Stimulated activated naive CD8-positive, alpha-beta T cell treated with anti-CD3 and anti-CD28 coated beads, Interleukin-15, Interleukin-2, amounts not matched to agents 100 ng/mL and 50 ng/mL, for 24 hours (primary cell): ENCODE measurements at regions not wholly inside any gene's neighbourhood (a gene's known extent, or its start where the extent isn't known, plus 50 kb on each side); places are given as distances from the start of the nearest gene placed in this dataset.

ENCODE experiments used
- H3K27ac Mint-ChIP-seq: one replicate; pipeline ENCODE4 v1.8.0; 2021; ENCODE audit warnings: mild to moderate bottlenecking, mixed read lengths
- H3K27me3 Mint-ChIP-seq: one replicate; pipeline ENCODE4 v1.8.0; 2021; ENCODE audit warnings: mixed read lengths
- H3K36me3 Mint-ChIP-seq: one replicate; pipeline ENCODE4 v1.8.0; 2021; ENCODE audit warnings: low read depth, mixed read lengths
- H3K4me1 Mint-ChIP-seq: one replicate; pipeline ENCODE4 v1.8.0; 2021; ENCODE audit warnings: low read depth, mixed read lengths
- H3K4me3 Mint-ChIP-seq: one replicate; pipeline ENCODE4 v1.8.0; 2021; ENCODE audit warnings: mild to moderate bottlenecking, mixed read lengths
- H3K9me3 Mint-ChIP-seq: one replicate; pipeline ENCODE4 v1.8.0; 2021; ENCODE audit warnings: mixed read lengths

DNA sequence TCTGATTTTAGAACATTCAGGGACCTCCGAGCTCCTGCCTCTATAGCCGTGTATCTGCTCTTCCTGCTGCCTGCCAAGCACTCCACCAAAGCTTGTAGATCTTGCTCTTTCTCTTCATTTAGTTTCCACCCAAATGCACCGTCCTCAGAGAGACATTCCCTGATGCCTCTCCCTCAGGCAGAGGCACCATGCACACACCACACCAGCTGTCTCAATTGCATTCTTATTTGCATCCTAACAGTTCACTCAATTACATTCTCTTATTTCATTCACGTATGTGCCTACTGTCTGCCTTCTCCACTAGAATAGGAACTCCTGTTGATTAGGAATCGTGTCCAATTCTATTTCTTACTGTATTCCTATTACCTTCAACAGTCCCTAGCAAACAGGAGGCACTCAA lies 845.4 kb upstream of the TMEM132C start:
- H3K27me3 Mint-ChIP-seq = peaks cover 3% of the 10 kb centered on the region
- no peaks in the 10 kb centered on the region for H3K4me1 Mint-ChIP-seq
- H3K36me3 Mint-ChIP-seq = no peaks in the 10 kb centered on the region
- peaks cover 26% of the 10 kb centered on the region for H3K9me3 Mint-ChIP-seq
- no peak overlapping the region for H3K27ac Mint-ChIP-seq
- H3K4me3 Mint-ChIP-seq = no peak overlapping the region

DNA sequence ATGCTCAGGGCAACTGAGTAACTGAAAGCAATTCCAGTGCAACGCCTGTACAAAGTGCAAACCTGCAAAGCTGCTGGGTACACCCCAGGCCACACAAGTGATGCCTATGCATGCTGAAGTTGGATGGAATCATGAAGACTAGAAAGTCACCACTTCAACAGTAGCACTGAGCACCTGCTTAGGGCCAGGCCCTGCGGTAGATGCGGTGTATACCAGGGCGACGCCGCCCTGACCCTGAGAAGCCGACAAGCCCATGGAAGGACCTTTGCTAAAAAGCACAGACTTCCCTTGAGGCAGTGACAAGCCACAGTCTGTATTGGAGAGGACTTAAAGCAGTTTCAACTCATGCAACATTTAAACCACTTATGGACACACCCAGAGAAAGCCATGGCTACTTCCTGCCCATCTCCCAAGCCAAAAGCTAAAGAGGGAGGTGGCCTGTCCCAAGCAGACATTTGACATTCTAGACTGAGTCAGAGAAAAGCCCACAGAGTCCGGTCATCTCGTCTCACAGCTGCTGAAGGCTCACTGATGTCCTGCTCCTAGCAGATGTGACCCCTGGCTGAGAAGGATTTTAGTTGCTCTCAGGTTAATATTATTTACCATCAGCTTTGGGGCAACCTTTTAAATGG lies 843.9 kb upstream of the TMEM132C start:
- Mint-ChIP-seq H3K36me3 (no peaks in the 10 kb centered on the region), H3K27ac (no peak overlapping the region), H3K4me3 (no peak overlapping the region), H3K27me3 (peaks cover 3% of the 10 kb centered on the region), H3K9me3 (peaks cover 15% of the 10 kb centered on the region), H3K4me1 (no peaks in the 10 kb centered on the region)

DNA sequence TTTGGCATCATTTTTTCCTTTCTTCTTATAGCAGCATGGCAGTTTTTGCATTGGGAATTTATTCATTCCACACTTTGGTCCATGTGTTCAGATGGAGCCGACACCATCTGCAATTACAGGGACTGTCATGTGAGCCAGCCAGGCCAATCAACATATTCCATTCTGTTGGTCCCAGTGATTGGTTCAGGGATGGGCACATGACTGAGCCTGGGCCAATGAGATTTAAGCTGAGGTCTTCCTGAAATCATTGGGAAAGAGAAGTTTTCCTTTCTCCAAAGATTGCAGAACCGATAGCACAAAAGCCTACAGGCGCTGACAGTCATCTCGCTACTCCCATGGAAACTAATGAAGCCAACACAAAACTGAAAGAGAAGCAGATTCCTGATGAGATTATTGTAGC lies 841.5 kb upstream of the TMEM132C start:
- H3K27ac Mint-ChIP-seq = no peak overlapping the region
- peaks cover 3% of the 10 kb centered on the region for H3K27me3 Mint-ChIP-seq
- H3K36me3 Mint-ChIP-seq = no peaks in the 10 kb centered on the region
- H3K4me1 Mint-ChIP-seq = no peaks in the 10 kb centered on the region
- H3K4me3 Mint-ChIP-seq = no peak overlapping the region
- peaks cover 6% of the 10 kb centered on the region for H3K9me3 Mint-ChIP-seq

DNA sequence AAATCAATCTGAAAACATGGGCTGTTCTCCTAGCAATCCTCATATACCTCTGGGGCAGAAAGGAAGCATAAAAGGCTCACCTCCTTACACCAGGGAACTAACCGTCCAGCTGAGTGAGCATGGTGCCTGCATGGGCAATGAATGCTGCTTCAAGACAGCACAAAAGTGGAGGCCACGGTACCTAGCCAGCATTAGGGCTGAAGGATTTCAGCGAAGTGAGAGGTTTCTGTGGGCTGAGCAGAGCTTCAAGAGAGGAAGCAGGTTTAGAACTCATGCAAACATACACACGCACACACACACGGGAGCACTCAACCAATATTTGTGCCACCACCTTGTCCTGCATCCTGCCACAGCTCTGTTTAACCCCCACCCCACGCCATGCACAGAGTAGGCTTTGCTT lies 838.5 kb upstream of the TMEM132C start:
- no peak overlapping the region for H3K4me3 Mint-ChIP-seq
- H3K27ac Mint-ChIP-seq = no peak overlapping the region
- H3K9me3 Mint-ChIP-seq = peaks cover 3% of the 10 kb centered on the region
- H3K4me1 Mint-ChIP-seq = no peaks in the 10 kb centered on the region
- peaks cover 3% of the 10 kb centered on the region for H3K27me3 Mint-ChIP-seq
- no peaks in the 10 kb centered on the region for H3K36me3 Mint-ChIP-seq

DNA sequence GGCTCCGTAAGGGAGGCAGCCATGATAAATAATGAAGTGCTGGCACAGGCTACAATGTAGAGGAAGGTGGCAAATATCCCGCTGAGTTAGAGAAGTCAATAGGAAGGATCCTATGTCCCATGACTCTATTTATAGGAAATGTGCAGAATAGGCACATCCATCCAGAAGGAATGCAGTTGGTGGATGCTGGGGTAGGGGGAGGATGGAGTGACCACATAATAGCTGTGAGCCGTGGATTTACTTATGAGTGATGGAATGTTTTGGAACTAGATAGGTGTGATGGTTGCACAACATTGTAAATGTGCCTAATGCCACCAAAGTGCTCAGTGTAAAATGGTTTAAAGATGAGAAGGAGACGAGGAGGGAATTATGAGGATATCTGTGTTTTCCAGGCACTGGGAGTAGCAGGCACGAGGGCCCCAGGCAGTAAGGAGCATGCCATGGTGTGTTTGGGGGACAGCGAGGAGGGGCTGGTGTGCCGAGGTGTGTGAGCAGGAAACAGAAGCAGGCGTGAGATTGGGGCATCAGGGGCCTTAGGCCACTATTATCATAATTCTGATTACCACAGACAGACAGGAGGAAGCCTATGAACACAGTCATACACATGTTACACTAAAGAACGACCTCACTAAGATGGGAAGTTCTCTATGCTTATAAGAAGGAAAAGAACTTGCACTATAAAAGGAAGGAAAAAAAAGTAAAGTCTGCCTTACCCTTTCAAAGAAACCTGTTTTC lies 837.3 kb upstream of the TMEM132C start:
- Mint-ChIP-seq H3K27ac (no peak overlapping the region), H3K9me3 (peaks cover 6% of the 10 kb centered on the region), H3K4me3 (no peak overlapping the region), H3K36me3 (no peaks in the 10 kb centered on the region), H3K4me1 (no peaks in the 10 kb centered on the region), H3K27me3 (peaks cover 3% of the 10 kb centered on the region)

DNA sequence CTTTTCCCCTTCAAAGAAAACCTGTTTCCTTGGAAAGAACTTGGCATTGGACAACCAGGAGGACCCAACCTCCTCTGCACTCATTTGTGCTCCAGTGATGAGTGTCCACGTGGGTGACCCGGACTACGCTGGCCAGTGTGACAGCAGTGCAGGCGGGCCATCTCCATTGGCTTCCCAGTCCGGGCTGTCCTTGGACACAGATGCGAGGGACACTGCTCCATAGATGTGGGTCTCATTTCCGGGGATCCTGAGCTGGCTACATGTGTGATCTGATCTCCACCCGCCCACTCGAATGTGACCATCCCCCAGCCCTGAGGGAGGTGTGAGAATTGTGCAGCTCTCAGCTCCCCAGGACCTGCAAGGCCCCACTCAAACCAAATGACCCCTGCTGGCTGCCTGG lies 836.6 kb upstream of the TMEM132C start:
- H3K4me3 Mint-ChIP-seq = no peak overlapping the region
- H3K27ac Mint-ChIP-seq = no peak overlapping the region
- H3K36me3 Mint-ChIP-seq = no peaks in the 10 kb centered on the region
- H3K27me3 Mint-ChIP-seq = no peaks in the 10 kb centered on the region
- H3K4me1 Mint-ChIP-seq = no peaks in the 10 kb centered on the region
- peaks cover 4% of the 10 kb centered on the region for H3K9me3 Mint-ChIP-seq

DNA sequence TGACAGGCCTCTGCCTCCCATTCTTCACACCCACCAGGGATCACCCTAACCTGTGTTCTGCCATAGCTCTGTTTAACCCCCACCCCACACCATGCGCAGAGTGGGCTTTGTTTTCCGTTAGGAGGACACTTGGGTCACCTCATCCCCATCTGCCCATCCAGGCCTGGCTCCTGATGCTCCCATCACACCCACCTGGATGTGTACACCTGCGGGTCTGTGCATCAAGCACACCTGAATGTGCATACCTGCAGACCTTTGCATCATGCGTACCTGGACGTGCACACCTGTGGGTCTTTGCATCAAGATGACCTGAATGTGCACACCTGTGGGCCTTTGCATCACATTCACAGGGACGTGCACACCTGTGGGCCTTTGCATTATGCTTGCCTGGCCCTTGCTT lies 835.8 kb upstream of the TMEM132C start:
- no peaks in the 10 kb centered on the region for H3K36me3 Mint-ChIP-seq

DNA sequence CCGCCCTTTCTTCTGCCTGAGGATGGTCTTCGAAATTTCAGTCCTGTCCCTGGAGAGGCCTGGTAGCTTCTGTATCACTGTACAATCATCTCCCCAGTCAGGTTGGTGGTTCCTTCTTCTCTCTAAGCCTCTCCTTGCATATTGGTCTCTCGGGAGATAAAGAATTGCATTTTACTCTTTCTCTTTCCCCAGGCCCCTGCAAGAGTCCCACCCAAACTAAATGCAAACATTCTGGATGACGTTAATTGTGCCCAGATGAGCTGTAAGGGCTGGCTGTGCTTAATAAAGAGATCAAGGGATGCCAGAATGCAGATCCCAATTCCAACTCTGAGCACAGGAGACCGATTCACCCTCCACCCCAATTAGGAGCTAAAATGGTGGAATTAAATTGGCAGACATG lies 835.4 kb upstream of the TMEM132C start:
- Mint-ChIP-seq H3K27me3 (no peaks in the 10 kb centered on the region), H3K9me3 (peaks cover 4% of the 10 kb centered on the region), H3K27ac (no peak overlapping the region), H3K4me1 (no peaks in the 10 kb centered on the region), H3K36me3 (no peaks in the 10 kb centered on the region), H3K4me3 (no peak overlapping the region)

More for the DNA sequence above, 835.8 kb upstream of the TMEM132C start:
- peaks cover 4% of the 10 kb centered on the region for H3K9me3 Mint-ChIP-seq
- no peak overlapping the region for H3K4me3 Mint-ChIP-seq
- H3K27ac Mint-ChIP-seq = no peak overlapping the region
- H3K27me3 Mint-ChIP-seq = no peaks in the 10 kb centered on the region
- no peaks in the 10 kb centered on the region for H3K4me1 Mint-ChIP-seq

DNA sequence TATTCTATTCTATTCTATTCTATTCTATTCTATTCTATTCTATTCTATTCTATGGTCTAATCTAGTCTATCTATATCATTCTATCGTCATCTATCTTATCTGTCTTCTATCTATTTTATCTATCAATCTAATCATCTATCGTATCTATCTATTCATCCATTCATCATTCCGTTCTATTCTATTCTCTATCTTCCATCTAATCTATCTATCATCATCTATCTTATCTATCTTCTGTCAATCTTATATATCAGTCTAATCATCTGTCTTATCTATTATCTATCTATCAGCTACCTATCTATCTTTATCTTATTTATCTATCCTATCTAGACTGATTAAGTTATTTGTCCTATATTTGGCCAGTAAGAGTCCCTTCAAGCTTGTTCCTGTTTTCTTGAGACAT lies 831.5 kb upstream of the TMEM132C start:
- Mint-ChIP-seq H3K9me3 (peaks cover 13% of the 10 kb centered on the region), H3K27me3 (no peaks in the 10 kb centered on the region)

DNA sequence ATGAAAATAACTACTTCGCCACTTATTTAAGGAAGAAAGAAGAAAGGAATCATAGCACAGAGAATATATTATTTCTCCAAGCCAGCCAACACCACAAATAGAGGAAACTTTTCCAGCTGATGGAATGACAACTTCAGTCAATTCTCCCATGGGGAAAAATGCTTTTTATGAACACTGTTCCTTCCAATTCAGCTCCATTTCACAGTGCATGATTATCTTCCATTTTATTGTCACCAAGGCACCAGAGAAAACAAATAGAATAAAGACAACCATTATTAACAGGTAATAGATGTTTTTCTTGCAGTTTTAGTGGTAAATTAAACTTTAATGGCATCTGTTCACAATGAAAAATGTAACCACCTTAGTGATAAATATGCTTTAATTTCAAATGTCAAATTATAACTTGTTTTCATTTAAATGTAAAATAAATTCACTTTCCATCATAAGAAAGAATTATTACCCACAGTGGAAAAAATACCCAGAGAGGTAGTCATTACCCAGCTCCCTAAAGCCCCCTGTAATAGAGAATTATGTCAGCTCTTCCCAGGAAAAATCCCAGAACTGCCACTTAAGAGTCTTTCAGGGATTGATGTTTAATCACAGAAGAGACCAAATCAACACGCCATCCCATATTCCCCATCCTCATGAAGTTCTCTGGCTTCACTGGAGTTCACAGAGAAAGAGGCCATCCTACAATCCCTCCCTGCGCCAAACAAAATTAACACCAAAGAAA lies 828.3 kb upstream of the TMEM132C start:
- no peaks in the 10 kb centered on the region for H3K27me3 Mint-ChIP-seq
- H3K9me3 Mint-ChIP-seq = peaks cover 23% of the 10 kb centered on the region
- H3K36me3 Mint-ChIP-seq = no peaks in the 10 kb centered on the region
- no peak overlapping the region for H3K27ac Mint-ChIP-seq
- no peak overlapping the region for H3K4me3 Mint-ChIP-seq
- H3K4me1 Mint-ChIP-seq = no peaks in the 10 kb centered on the region

More for the DNA sequence above, 831.5 kb upstream of the TMEM132C start:
- no peak overlapping the region for H3K27ac Mint-ChIP-seq
- H3K36me3 Mint-ChIP-seq = no peaks in the 10 kb centered on the region
- no peaks in the 10 kb centered on the region for H3K4me1 Mint-ChIP-seq
- H3K4me3 Mint-ChIP-seq = no peak overlapping the region

DNA sequence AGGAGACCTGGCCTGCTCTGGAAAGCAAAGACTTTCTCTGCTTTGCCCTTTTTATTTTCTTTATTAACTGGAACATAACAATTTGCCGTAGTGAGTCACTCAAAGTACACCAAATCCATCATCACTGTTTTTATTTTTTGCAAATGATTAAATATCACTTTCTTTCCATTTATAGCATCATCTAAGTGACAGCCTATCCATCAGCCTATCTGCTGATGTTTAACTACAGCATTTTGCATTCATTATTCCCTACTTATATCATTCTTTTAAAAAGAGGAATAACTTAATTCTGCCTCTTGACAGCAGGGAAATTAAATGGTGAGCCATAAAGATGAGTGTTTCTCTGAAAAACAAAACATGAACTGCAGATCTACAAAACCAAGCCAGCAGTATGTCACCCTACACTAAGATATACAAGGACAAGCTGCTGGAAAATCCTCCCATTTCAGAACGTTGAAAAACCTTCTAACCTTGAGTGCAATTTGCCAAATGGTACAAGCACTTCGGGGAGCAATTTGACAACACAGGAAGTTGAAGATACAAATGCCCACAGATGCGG lies 821.3 kb upstream of the TMEM132C start:
- no peaks in the 10 kb centered on the region for H3K36me3 Mint-ChIP-seq
- H3K4me3 Mint-ChIP-seq = no peak overlapping the region
- no peak overlapping the region for H3K27ac Mint-ChIP-seq
- peaks cover 16% of the 10 kb centered on the region for H3K9me3 Mint-ChIP-seq
- H3K4me1 Mint-ChIP-seq = no peaks in the 10 kb centered on the region
- H3K27me3 Mint-ChIP-seq = no peaks in the 10 kb centered on the region

DNA sequence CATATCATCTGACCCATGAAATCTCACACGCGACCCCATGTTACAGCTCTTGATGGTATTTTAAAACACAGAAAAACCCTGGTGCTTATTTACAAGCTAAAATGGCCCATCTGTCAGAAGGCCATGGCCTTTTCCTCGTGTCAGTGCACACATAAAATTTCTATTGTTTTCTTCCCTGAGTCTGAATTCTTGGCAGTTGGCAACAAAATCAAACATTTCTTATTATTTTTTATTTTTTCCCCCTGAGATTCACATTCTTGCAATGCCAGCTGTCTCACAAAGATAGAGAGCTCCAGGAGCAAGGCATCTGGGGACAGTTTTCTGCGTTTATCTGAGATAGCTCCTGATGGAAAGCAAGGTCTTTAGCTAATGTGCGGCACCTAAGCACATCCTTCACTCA lies 818.1 kb upstream of the TMEM132C start:
- Mint-ChIP-seq H3K27ac (no peak overlapping the region), H3K4me3 (no peak overlapping the region), H3K4me1 (no peaks in the 10 kb centered on the region), H3K27me3 (peaks cover 3% of the 10 kb centered on the region), H3K9me3 (peaks cover 4% of the 10 kb centered on the region), H3K36me3 (no peaks in the 10 kb centered on the region)

DNA sequence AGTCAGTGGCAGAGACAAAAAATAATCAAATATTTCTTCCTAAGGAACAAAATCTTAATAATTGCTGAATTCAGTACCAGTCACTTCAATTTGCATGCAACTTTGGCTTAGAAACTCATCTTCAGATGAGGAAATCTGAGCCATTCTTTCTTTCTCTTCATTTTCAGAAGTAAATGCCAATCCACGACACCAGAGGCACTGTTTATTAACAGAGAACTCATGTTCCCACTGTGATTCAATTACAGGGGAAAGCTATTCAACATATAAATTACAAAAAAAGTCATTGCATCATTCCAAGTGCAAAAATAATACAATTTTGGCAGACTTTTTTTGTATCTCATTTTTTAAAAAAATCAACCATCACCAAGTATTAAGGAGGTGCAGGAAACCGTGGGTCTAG lies 816.1 kb upstream of the TMEM132C start:
- Mint-ChIP-seq H3K4me3 (no peak overlapping the region), H3K9me3 (no peaks in the 10 kb centered on the region), H3K4me1 (no peaks in the 10 kb centered on the region), H3K36me3 (no peaks in the 10 kb centered on the region), H3K27ac (no peak overlapping the region), H3K27me3 (peaks cover 15% of the 10 kb centered on the region)

DNA sequence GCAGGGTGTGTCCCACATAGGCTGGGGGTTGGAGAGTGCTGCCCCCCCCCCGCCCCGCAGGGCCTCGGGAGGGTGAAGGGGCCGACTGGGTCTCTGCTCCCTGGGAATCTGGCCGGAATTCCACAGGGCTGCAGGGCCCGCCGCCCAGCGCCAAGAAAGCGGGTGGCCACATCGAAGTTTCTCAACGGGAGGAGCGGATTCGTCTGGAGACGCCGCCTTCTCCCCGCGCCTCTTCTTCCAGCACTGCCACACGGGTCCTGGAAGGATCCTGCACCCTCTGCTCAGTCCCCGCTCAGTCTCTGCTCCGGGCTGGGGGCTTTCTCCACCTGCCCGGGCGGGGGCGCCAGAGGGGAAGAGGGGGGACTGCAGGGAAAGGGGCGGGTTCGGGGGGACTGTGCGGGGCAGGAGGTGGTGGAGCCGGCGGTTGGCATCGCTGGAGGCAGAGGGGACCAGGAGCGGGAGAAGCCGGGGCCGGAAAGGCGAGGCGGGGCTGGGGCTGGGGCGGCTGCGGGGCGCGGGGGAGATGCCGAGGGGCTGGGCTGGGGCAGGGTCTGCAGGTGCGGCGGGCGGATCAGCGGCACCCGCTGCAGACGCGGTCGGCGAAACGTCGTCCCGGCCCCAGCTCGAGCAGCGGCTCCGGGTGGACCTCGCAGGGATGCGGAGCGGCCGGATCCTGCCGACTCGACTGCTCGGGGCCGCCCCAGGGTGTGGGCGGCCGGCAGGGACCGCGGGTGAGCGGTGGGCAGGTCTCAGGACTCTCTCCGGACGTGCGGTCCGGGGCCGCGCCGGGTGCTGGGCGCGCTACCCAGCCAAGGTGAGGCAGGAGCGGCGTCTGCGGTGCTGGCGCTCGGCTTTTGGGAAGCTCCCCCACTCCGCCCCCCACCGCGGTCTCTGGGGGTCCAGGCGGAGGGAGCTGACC lies 811.4 kb upstream of the TMEM132C start:
- no peaks in the 10 kb centered on the region for H3K4me1 Mint-ChIP-seq
- H3K36me3 Mint-ChIP-seq = no peaks in the 10 kb centered on the region
- no peak overlapping the region for H3K27ac Mint-ChIP-seq
- H3K27me3 Mint-ChIP-seq = peaks cover 20% of the 10 kb centered on the region
- no peaks in the 10 kb centered on the region for H3K9me3 Mint-ChIP-seq
- H3K4me3 Mint-ChIP-seq = no peak overlapping the region
